Upper lobe of left lung (tissue), 4 donors: ENCODE measurements at regions not wholly inside any gene's neighbourhood (a gene's known extent, or its start where the extent isn't known, plus 50 kb on each side); places are given as distances from the start of the nearest gene placed in this dataset.
"Not testable (repeated sequence)": the region's sequence is repeated elsewhere in the genome, so short reads cannot be mapped to it uniquely, and the experiment has no call there.

Source experiments
- EP300 ChIP-seq, 4 donors: sonication (generic); formaldehyde crosslinking; IDR thresholded peaks; one replicate each; pipeline ENCODE4 v1.5.1; 2017; ENCODE audit warnings: antibody characterized with exemption in 4 of 4, control low read depth in 2 of 4
- POLR2A ChIP-seq, 4 donors: fragments of 450-650 bp; IDR thresholded peaks; one replicate each; pipeline ENCODE4 v1.5.1; 2016 to 2017; ENCODE audit warnings: antibody characterized with exemption in 4 of 4, mild to moderate bottlenecking in 2 of 4
- POLR2AphosphoS5 ChIP-seq, 2 donors: sonication (generic); formaldehyde crosslinking; IDR thresholded peaks; one replicate each; pipeline ENCODE4 v1.5.1; 2017; ENCODE audit warnings: antibody characterized with exemption in 2 of 2
- TF ChIP-seq, protein P1 (sequence below), 6 experiments: fragments of 450-650 bp in 4 of 6; fragments of 200-600 bp in 2 of 6; sonication (generic) in 2 of 6; IDR thresholded peaks; one replicate each; pipeline ENCODE4 v1.5.1; 2016 to 2019; ENCODE audit warnings: antibody characterized with exemption in 6 of 6

DNA sequence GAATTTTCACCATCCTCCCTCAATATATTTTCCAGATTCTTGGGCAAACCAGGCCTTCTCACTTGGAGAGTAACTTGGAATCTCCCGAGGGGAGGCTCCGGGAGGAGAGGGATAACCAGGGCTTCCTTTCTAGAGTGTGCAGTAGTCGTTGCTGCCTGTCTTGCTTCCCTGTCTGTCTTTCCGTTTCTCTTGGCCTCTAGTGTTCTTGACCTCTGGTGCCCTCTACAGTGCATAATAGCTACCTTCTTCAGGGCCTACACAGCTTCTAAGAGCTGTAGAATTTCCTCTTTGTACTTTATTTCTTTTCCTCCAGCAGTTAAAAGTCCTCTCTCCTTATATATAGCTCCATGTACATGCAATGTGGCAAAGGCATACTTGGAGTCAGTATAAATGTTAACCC is 339.8 kb upstream of the TGIF2LX start:
- TF ChIP-seq, protein P1, sequence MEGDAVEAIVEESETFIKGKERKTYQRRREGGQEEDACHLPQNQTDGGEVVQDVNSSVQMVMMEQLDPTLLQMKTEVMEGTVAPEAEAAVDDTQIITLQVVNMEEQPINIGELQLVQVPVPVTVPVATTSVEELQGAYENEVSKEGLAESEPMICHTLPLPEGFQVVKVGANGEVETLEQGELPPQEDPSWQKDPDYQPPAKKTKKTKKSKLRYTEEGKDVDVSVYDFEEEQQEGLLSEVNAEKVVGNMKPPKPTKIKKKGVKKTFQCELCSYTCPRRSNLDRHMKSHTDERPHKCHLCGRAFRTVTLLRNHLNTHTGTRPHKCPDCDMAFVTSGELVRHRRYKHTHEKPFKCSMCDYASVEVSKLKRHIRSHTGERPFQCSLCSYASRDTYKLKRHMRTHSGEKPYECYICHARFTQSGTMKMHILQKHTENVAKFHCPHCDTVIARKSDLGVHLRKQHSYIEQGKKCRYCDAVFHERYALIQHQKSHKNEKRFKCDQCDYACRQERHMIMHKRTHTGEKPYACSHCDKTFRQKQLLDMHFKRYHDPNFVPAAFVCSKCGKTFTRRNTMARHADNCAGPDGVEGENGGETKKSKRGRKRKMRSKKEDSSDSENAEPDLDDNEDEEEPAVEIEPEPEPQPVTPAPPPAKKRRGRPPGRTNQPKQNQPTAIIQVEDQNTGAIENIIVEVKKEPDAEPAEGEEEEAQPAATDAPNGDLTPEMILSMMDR (IDR thresholded peaks at IDR 0.05), result not testable (repeated sequence)
- not testable (repeated sequence) for TF ChIP-seq POLR2A, EP300, POLR2AphosphoS5 (IDR thresholded peaks at IDR 0.05)
